Globus pallidus (tissue), 1 donor: ENCODE measurements at regions not wholly inside any gene's neighbourhood (a gene's known extent, or its start where the extent isn't known, plus 50 kb on each side); places are given as distances from the start of the nearest gene placed in this dataset.
A peak's percentile ranks its signal among the peaks of the same experiment; 100 is the strongest.

Source experiments
- DNase-seq: peaks from one replicate; pipeline ENCODE4 v3.0.0-alpha.2; 2015; ENCODE audit warnings: low spot score

GRCh38 chrX:14164828-14165227, 135.1 kb upstream of the GEMIN8 start:
- DNase-seq, result no peak

GRCh38 chrX:14125462-14125861, 95.8 kb upstream of the GEMIN8 start:
- DNase-seq, result no peak

GRCh38 chrX:14124562-14124961, 94.9 kb upstream of the GEMIN8 start:
- DNase-seq, result no peak

GRCh38 chrX:14095702-14096101, 66.0 kb upstream of the GEMIN8 start:
- DNase-seq, result peak; percentile 11

- no peak for DNase-seq
Observed at GRCh38 chrX:14094191-14094590, 64.5 kb upstream of the GEMIN8 start.

GRCh38 chrX:14084466-14084865, 54.8 kb upstream of the GEMIN8 start:
- DNase-seq, result no peak

GRCh38 chrX:14083783-14084182, 54.1 kb upstream of the GEMIN8 start:
- no peak for DNase-seq

- DNase-seq, result no peak
Observed at GRCh38 chrX:14079891-14080430, 50.3 kb upstream of the GEMIN8 start.
